ENCODE measurements at regions not wholly inside any gene's neighbourhood (a gene's known extent, or its start where the extent isn't known, plus 50 kb on each side); places are given as distances from the start of the nearest gene placed in this dataset.

DNA sequence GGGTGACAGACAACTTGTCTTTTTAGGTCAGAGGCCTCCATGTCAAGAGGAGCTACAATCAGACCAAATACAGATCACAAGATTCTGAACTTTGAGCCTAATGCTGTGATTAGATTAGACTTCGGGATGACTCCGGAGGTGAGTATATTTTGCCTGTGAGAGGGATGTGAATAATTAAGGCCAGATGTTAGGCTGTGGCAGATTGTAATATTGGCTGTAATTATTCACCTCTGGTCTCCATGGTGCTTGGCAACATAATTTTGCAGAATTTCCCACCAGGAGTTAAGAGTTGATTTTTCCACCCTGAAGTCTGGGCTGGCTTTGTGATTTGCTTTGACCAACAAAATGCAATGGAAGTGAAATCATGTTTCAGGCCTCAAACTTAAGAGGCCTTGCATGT is 108.2 kb upstream of the CWC22 start:
- no peak for DNase-seq (ENCODE audit: low read depth, low spot score)
- H3K4me3 ChIP-seq (ENCODE audit: low read depth, low read length): no peak overlapping the region
- POLR2A ChIA-PET: no interaction called here
- CTCF ChIA-PET: interaction anchor here (4.3 kb wide), 1 partner anchor 9 kb away, joined by 38 read pairs; no protein-coding TSS in a partner anchor
- TF ChIP-seq, protein P1, sequence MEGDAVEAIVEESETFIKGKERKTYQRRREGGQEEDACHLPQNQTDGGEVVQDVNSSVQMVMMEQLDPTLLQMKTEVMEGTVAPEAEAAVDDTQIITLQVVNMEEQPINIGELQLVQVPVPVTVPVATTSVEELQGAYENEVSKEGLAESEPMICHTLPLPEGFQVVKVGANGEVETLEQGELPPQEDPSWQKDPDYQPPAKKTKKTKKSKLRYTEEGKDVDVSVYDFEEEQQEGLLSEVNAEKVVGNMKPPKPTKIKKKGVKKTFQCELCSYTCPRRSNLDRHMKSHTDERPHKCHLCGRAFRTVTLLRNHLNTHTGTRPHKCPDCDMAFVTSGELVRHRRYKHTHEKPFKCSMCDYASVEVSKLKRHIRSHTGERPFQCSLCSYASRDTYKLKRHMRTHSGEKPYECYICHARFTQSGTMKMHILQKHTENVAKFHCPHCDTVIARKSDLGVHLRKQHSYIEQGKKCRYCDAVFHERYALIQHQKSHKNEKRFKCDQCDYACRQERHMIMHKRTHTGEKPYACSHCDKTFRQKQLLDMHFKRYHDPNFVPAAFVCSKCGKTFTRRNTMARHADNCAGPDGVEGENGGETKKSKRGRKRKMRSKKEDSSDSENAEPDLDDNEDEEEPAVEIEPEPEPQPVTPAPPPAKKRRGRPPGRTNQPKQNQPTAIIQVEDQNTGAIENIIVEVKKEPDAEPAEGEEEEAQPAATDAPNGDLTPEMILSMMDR (IDR thresholded peaks at IDR 0.05; ENCODE audit: insufficient read depth, low read length, missing control alignments): no peak

DNA sequence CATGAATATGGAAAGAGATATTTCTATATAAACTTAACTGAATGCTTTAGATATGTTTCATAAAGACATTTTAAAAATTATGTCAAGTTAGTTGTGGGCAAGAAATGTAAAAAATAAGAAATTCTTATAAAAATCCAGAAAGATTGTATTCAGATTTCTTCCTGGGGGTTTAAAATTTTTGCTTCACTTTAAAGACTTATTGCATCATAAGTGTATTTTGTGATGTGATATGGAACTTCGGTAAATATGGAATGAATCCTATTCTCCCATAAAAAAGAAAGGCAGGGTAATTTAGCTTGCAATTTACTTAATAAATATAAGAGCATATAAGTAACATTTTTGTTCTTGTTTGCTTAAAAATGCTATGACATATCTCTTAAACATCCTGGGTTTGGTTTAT is 104.8 kb upstream of the CWC22 start:
- TF ChIP-seq, protein P1 (IDR thresholded peaks at IDR 0.05; ENCODE audit: insufficient read depth, low read length, missing control alignments): no peak
- no peak overlapping the region for H3K4me3 ChIP-seq (ENCODE audit: low read depth, low read length)
- POLR2A ChIA-PET: no interaction called here
- CTCF ChIA-PET: interaction anchor here (1.0 to 1.2 kb wide), 2 partner anchors 14 to 1793 kb away, joined by 3 read pairs; no protein-coding TSS in a partner anchor
- no peak for DNase-seq (ENCODE audit: low read depth, low spot score)

DNA sequence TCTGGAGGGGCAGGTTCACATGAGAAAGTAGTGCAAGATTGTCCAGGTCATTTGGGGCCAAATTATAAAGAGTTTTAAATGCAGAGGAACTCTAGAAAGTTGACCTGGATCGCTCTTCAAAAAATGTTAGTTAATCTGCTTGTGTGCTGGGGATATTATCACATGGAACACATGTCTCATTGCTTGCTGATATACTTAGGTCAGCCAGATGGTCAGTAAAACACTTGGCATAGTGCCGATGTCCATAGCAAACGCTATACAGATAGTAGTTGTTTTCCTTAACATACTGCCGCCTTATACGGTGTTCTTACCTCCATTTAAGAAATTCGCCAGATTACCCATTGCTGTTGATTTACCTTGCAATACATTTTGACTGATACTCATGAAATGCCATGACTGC is 103.4 kb upstream of the CWC22 start:
- ChIA-PET POLR2A (no interaction called here), CTCF (interaction anchor here (1.2 kb wide), 1 partner anchor 15 kb away, joined by 3 read pairs; no protein-coding TSS in a partner anchor)
- H3K4me3 ChIP-seq (ENCODE audit: low read depth, low read length): no peak overlapping the region
- DNase-seq (ENCODE audit: low read depth, low spot score): no peak
- TF ChIP-seq, protein P1 (IDR thresholded peaks at IDR 0.05; ENCODE audit: insufficient read depth, low read length, missing control alignments): no peak

DNA sequence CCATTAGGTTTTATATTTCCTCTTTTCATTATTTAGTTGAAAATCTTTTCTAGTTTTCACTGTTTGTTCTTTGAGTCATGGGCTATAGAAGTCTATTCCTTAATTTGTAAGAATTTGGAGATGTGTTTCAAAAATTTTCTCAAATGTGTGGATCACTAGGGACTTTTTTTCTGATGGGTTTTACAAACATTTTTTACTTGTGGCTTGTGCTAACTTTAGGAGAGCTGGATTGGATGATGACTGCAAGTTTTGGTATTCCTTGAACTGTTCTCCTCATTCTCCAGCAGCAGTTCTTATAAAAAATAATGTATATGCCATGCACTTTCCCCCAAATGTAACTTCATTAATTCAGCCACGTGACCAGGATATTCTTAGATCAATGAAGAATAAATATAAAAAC is 94.7 kb upstream of the CWC22 start:
- ChIA-PET POLR2A (no interaction called here), CTCF (no interaction called here)
- DNase-seq (ENCODE audit: low read depth, low spot score): no peak
- H3K4me3 ChIP-seq (ENCODE audit: low read depth, low read length): no peak overlapping the region
- TF ChIP-seq, protein P1 (IDR thresholded peaks at IDR 0.05; ENCODE audit: insufficient read depth, low read length, missing control alignments): no peak

DNA sequence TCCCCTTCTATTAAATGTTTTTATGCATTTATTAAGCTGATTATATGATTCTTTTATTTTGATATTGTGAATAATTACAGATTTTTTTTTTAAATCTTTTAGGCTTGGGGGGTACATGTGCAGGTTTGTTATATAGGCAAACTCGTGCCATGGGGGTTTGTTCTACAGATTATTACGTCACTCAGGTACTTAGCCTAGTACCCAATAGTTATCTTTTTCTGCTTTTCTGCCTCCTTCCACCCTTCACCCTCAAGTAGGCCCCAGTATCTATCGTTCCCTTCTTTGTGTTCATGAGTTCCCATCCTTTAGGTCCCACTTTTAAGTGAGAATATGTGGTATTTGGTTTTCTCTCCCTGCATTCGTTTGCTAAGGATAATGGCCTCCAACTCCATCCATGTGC is 92.2 kb upstream of the CWC22 start:
- CTCF ChIA-PET: no interaction called here
- POLR2A ChIA-PET: interaction anchor here (0.6 kb wide), 1 partner anchor 1307 kb away, joined by 3 read pairs; no protein-coding TSS in a partner anchor
- TF ChIP-seq, protein P1 (IDR thresholded peaks at IDR 0.05; ENCODE audit: insufficient read depth, low read length, missing control alignments): no peak
- DNase-seq (ENCODE audit: low read depth, low spot score): no peak
- no peak overlapping the region for H3K4me3 ChIP-seq (ENCODE audit: low read depth, low read length)

DNA sequence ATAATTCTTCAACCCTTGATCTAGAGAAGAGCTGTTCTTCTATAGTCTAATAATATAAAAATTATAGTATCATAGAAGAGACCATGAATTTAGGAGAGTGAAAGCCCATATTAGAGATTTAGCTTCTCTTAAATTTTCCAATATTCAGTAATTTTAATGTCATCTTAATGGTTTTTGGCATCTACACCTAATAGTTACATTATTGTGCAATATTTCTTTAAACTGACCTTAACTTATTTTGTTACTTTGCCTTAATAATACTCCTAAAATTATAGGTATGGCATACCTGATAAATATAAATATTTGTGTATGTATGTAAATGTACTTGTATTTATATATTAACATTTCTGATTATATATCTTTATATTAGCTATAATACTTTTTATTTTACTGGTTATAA is 78.0 kb upstream of the CWC22 start:
- H3K4me3 ChIP-seq (ENCODE audit: low read depth, low read length): no peak overlapping the region
- ChIA-PET POLR2A (no interaction called here), CTCF (interaction anchor here (1.0 to 2.5 kb wide), 2 partner anchors 9 to 223 kb away, joined by 3 to 14 read pairs; no protein-coding TSS in a partner anchor)
- DNase-seq (ENCODE audit: low read depth, low spot score): no peak
- TF ChIP-seq, protein P1 (IDR thresholded peaks at IDR 0.05; ENCODE audit: insufficient read depth, low read length, missing control alignments): no peak
